OCI-LY7 (cell line): ENCODE measurements at regions not wholly inside any gene's neighbourhood (a gene's known extent, or its start where the extent isn't known, plus 50 kb on each side); places are given as distances from the start of the nearest gene placed in this dataset.

ENCODE experiments used
- CTCF ChIP-seq: fragments of 200-600 bp; sonication (generic); conservative IDR thresholded peaks from 2 replicates; pipeline ENCODE4 v1.5.1; 2014; ENCODE audit warnings: mild to moderate bottlenecking, antibody characterized with exemption, low read length, moderate library complexity, mixed read lengths
- EZH2phosphoT487 ChIP-seq: fragments of 200-600 bp; sonication (generic); IDR thresholded peaks from 2 replicates; pipeline ENCODE4 v1.6.1; 2018; ENCODE audit warnings: low read depth, borderline replicate concordance, mild to moderate bottlenecking, mixed run types, antibody characterized with exemption, low read length, moderate library complexity, mixed read lengths

- TF ChIP-seq CTCF (no peak), EZH2phosphoT487 (no peak)
Measured at GRCh38 chr5:57745700-57746651, 263.4 kb upstream of the ACTBL2 start.
